Endometrial microvascular endothelial cells (primary cell): ENCODE measurements at regions not wholly inside any gene's neighbourhood (a gene's known extent, or its start where the extent isn't known, plus 50 kb on each side); places are given as distances from the start of the nearest gene placed in this dataset.

ENCODE experiments used
- in situ Hi-C: cut with HindIII; loops from 2 replicates; pipeline ENCODE4 v1.10.0; 2017; ENCODE audit warnings: low sequenced_read_pairs, low pct_unique_long_range_greater_than_20kb; ENCODE audit errors: inconsistent ontology term

- in situ Hi-C loops = no loop called here
These were observed 539.5 kb downstream of the TBC1D22A start for GRCh38 chr22:47301820-47302475.

DNA sequence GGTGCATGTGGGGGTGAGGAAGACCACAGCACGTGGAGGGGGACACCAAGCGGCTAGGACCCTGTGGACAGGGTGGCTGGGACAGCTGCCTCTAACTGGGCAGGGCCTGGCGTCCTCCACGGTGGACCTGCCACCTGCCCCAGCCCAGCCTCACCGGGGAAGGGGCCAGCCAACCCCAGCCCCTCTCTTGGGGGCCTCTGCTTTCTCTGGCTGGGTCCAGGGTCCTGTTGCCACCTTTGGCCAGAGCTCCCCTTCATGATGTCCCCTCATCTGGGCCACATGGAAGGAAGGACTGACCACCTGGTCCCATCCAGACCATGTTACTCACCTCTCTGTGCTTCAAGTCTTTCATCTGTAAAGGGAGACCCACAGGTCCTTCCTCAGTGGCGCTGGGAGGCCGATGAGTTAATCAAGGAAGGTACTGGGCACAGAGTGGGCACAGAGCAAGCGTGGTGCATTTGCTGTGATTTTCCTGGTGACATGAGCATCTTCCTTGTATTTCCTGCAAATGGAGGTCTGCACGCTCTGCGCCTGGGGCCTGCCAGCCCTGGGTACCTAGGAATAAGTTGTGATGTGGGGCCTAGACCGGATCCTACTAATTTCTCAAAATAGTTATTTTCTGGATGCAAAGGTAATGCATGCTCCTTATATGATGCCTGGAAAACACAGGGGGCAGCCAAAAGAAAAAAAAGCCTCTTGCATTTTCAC lies 538.4 kb downstream of the TBC1D22A start:
- in situ Hi-C loops = no loop called here

GRCh38 chr22:47299863-47300697 lies 537.6 kb downstream of the TBC1D22A start:
- in situ Hi-C loops = no loop called here

DNA sequence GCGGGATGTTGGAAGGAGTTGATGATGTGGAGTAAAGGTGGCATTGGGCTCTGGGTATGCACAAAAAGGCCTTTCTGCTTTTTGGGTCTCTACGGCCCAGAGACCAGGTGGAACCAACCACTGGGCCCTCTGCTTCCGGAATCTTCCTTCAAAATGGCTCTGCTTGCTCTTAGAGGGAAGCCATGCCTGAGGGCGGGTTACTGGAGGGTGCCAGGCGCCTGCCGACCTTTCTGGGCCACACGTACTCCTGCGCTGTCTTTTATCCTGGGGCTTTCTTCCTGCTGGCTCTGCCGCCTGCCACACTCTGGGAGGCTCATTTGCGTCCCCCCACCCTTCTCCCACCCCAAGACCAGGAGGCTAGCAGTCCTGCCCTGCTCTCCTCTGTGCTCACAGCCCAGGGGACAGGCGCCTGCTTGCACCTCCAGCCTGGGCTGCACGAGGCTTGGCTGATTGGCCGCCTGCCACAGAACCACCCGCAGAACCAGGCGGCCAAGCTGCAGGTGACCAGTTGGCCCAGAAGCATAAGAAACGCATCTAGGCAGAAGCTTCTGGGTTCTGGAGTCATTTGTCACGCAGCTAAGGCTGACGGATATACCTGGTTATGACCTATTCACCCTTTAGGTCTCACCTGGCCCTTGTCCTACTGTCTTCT lies 536.9 kb downstream of the TBC1D22A start:
- in situ Hi-C loops = no loop called here

DNA sequence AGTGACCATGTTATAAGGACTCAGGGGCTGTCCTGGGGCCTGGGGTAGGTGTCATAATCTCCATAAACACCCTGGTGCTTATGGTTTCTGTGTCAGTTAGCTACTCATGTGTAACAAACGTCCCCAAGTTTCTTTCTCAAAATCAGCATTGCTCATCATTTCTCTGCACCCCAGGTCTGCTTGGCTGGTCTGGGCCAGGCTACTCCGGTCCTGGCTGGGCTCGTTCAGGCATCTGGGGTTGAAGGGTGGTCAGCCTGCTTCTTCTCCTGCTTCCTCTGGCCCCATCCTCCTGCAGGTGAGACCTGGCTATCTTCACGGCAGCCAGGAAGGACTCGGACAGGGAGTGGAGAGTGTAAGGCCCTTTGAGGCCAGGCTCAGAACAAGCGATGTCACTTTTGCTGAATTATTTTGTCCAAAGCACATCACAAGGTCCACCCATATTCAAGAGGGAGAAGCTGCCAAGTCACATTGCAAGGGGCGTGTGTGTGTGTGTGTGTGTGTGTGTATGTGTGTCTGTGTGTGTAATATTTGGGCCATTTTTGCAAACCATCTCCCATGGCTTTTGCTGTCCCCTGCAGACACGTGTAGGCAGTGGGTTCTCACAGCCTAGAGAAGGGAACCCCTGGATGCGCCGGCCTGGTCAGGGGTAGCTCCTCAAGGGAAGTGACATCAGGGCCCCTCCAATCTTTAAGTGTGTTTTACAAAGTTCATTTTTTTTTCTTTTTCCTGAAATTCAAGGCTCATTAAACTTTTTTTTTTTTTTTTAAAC lies 535.8 kb downstream of the TBC1D22A start:
- in situ Hi-C loops = no loop called here

GRCh38 chr22:47297261-47298016 lies 535.0 kb downstream of the TBC1D22A start:
- in situ Hi-C loops = no loop called here

GRCh38 chr22:47296405-47297260 lies 534.2 kb downstream of the TBC1D22A start:
- in situ Hi-C loops = no loop called here

DNA sequence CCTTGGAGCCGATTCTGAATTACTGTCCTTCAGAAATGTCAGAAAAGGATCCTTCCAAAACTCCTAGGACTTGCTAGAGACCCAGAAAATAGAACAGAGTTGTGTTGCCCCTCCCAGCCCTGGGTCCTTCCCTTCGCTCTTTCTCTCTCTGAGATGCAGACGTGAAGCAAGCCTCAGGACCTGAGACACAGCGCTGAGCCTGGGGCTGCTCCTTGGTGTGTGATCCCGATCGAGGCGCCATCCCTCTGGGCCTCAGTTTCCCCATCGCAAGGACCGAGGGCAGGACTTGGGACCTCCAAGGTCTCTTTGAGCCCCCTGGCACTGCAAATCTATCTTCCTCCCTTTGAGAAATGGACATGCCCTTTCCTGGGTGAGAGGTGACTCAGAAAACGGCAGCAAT lies 533.5 kb downstream of the TBC1D22A start:
- in situ Hi-C loops = no loop called here

DNA sequence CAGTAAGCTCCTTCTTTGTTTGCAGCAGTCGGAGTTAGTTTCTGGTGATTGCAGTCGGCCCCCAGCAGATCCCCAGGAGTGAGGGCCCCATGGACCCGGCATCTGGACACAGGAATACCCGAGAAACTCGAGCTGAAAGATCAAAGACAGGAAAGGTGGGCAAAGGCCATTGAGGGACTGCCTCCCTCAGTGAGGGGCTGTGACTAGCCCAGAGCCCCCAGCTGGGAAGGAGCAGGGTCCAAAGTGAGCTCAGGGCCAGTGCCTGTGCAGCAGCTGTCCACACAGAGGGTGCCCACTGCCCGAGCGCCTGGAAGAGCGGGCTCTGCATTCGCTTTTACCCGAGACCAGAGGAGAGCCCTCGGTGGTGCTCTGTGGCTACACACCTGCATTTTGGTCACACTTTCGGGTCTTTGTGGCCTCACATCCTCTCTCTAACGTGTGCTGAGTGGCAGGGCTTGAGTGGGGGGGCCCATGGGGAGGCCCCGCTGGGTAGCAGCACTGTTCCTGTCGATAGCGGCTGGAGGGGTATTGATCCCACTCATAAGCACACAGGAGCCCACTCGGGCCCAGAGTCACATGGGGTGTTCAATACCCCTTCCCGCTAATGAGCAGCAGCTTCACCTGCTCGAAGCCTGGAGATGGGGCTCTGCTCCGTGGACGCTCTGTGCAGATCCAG lies 532.9 kb downstream of the TBC1D22A start:
- in situ Hi-C loops = no loop called here

DNA sequence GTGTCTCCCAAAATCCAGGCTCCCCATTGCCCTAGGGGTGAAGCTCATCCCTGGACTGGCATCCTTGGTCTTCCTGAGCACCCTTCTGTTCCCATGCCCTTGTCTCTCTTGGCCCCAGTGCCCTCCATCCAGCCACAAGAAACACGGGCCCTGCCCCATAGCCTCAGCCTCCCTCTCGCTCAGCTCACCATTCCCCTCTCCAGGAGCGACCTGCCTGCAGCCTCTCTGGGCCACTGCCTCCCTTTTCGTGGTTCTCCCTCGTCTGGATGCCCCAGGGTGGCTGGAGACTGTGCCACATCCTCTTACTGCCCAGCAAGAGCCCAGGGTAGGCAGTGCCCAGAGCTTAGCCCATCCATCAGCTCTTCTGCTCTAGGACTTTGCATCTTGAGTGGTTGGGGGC lies 532.1 kb downstream of the TBC1D22A start:
- in situ Hi-C loops = no loop called here

- in situ Hi-C loops = no loop called here
These were observed 531.7 kb downstream of the TBC1D22A start for GRCh38 chr22:47294222-47294532.

GRCh38 chr22:47293368-47294221 lies 531.1 kb downstream of the TBC1D22A start:
- in situ Hi-C loops = no loop called here

GRCh38 chr22:47292546-47293320 lies 530.3 kb downstream of the TBC1D22A start:
- in situ Hi-C loops = no loop called here

DNA sequence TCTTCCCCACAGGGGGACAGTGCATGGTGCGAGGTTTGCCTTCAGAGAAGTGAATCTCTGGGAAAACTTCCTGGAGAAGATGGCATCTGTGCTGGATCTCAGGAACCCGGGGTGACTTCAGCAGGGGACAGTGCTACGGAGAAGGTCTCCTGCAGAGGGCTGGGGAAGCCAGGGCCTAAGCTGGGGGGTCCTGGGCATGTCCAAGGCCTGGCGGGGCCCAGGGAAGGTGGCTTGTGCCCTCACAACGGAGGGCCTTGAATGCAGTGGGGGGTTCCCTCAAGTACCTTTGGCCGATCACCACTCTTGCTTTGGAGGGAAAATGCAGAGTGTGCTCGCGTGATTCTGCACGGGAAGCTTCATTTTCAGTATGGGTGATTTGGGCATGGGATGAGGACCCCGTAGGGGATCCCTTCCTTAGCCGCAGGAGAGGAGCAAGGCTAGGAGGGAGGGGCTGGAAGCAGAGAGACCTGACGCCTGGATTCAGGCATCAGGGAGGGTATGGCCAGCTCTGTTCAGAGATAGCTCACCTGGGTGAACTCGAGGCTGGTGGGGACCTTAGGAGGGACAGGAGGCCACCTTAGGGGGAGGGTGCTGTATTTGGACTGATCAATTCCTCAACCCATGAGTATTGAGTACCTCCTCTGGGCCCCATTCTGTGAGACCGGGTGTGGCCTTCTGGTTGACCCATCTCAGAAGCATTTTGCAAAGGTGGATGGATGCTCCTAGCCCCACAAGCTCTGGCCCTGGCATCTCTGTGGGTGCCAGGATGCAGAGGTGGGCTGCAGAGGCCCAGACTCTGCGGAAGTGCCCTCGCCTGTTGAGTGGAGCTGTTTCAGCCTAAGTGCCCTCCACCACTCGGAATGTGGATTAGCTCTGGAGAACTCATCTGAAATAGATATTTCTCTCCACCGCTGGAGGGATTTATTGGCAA lies 529.4 kb downstream of the TBC1D22A start:
- in situ Hi-C loops = no loop called here
